ENCODE measurements at regions not wholly inside any gene's neighbourhood (a gene's known extent, or its start where the extent isn't known, plus 50 kb on each side); places are given as distances from the start of the nearest gene placed in this dataset.

DNA sequence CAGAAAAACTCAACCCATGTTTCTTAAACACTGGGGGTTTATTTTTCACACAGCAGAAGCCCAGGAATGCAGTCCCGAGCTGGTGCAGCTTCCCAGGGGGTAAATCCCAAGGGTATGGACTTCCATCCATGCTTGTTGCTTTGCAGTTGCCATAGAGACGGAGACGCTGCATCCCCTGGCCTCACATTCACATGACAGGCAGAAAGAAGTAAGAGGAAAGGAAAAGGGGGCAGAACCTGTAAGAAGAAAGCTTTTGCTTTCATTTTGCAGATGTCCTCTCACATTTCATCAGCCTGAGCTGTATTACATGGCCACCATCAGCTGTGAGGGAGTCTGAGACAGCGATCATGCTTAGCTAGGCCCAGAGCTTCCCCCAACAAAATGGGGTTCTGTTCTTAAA, 321.0 kb downstream of the AGTPBP1 start:
- no peak for TF ChIP-seq CTCF (IDR thresholded peaks at IDR 0.05; ENCODE audit: borderline replicate concordance, extremely low read depth, low read length, poor library complexity, severe bottlenecking)
- TF ChIP-seq EZH2 (IDR thresholded peaks at IDR 0.05; ENCODE audit: borderline replicate concordance, low read depth, low read length, severe bottlenecking), result no peak

All from DND-41 (cell line).